ENCODE measurements at regions not wholly inside any gene's neighbourhood (a gene's known extent, or its start where the extent isn't known, plus 50 kb on each side); places are given as distances from the start of the nearest gene placed in this dataset.

DNA sequence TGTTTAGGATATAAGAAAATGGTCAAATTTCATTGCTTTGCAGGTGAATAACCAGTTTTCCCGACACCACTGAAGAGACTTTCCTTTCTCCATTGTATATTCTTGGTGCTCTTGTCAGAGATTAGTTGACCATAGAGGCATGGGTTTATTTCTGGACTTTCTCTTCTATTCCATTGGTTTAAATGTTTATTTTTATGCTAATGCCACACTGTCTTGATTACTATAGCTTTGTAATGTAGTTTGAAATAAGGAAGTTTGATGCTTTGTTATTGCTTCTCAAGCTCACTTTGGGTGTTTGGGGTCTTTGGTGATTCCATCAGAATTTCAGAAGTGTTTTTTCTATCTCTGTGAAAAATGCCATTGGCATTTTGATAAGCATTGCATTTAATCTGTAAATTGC is 190.0 kb upstream of the SPRY2 start:
- TF ChIP-seq, protein P1, sequence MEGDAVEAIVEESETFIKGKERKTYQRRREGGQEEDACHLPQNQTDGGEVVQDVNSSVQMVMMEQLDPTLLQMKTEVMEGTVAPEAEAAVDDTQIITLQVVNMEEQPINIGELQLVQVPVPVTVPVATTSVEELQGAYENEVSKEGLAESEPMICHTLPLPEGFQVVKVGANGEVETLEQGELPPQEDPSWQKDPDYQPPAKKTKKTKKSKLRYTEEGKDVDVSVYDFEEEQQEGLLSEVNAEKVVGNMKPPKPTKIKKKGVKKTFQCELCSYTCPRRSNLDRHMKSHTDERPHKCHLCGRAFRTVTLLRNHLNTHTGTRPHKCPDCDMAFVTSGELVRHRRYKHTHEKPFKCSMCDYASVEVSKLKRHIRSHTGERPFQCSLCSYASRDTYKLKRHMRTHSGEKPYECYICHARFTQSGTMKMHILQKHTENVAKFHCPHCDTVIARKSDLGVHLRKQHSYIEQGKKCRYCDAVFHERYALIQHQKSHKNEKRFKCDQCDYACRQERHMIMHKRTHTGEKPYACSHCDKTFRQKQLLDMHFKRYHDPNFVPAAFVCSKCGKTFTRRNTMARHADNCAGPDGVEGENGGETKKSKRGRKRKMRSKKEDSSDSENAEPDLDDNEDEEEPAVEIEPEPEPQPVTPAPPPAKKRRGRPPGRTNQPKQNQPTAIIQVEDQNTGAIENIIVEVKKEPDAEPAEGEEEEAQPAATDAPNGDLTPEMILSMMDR (conservative IDR thresholded peaks at IDR 0.05; ENCODE audit: low read length), result no peak
- no peak for TF ChIP-seq EZH2phosphoT487 (IDR thresholded peaks at IDR 0.05; ENCODE audit: borderline replicate concordance, low read depth, low read length)
